ENCODE measurements at regions not wholly inside any gene's neighbourhood (a gene's known extent, or its start where the extent isn't known, plus 50 kb on each side); places are given as distances from the start of the nearest gene placed in this dataset.

- H3K27ac Mint-ChIP-seq = no peak overlapping the region
- no peak for ATAC-seq
- H3K27me3 Mint-ChIP-seq = peaks cover 1% of the 10 kb centered on the region
- ChIA-PET POLR2A (no interaction called here), CTCF (no interaction called here)
- H3K36me3 Mint-ChIP-seq (ENCODE audit: low read depth) = no peaks in the 10 kb centered on the region
- DNase-seq = no peak
- no peak overlapping the region for H3K4me3 Mint-ChIP-seq
- no peaks in the 10 kb centered on the region for H3K9me3 Mint-ChIP-seq
- intact Hi-C loops (cut with micrococcal nuclease) = no loop called here
- no peak for TF ChIP-seq CTCF (IDR thresholded peaks at IDR 0.05)
- H3K4me1 Mint-ChIP-seq (ENCODE audit: low read depth) = no peaks in the 10 kb centered on the region
These were observed 396.1 kb upstream of the PAPPA start for GRCh38 chr9:115757461-115757860.

- TF ChIP-seq CTCF (IDR thresholded peaks at IDR 0.05) = no peak
These were observed 395.1 kb upstream of the PAPPA start for GRCh38 chr9:115758441-115758840.

GRCh38 chr9:115759426-115759825 is 394.2 kb upstream of the PAPPA start:
- H3K27ac Mint-ChIP-seq = no peak overlapping the region
- H3K4me1 Mint-ChIP-seq (ENCODE audit: low read depth) = no peaks in the 10 kb centered on the region
- H3K9me3 Mint-ChIP-seq = no peaks in the 10 kb centered on the region
- TF ChIP-seq CTCF (IDR thresholded peaks at IDR 0.05) = no peak
- intact Hi-C loops (cut with micrococcal nuclease) = no loop called here
- ChIA-PET CTCF (no interaction called here), POLR2A (no interaction called here)
- H3K4me3 Mint-ChIP-seq = no peak overlapping the region
- ATAC-seq (no peak), DNase-seq (no peak)
- H3K27me3 Mint-ChIP-seq = no peaks in the 10 kb centered on the region
- H3K36me3 Mint-ChIP-seq (ENCODE audit: low read depth) = no peaks in the 10 kb centered on the region

More at GRCh38 chr9:115758441-115758840, 395.1 kb upstream of the PAPPA start:
- Mint-ChIP-seq H3K9me3 (no peaks in the 10 kb centered on the region), H3K4me3 (no peak overlapping the region), H3K36me3 (ENCODE audit: low read depth) (no peaks in the 10 kb centered on the region), H3K27me3 (no peaks in the 10 kb centered on the region), H3K4me1 (ENCODE audit: low read depth) (no peaks in the 10 kb centered on the region), H3K27ac (no peak overlapping the region)
- ATAC-seq = no peak
- intact Hi-C loops (cut with micrococcal nuclease) = no loop called here
- DNase-seq = no peak
- ChIA-PET CTCF (no interaction called here), POLR2A (no interaction called here)

GRCh38 chr9:115764645-115765044 is 388.9 kb upstream of the PAPPA start:
- Mint-ChIP-seq H3K36me3 (ENCODE audit: low read depth) (no peaks in the 10 kb centered on the region), H3K4me1 (ENCODE audit: low read depth) (no peaks in the 10 kb centered on the region), H3K27ac (no peak overlapping the region), H3K9me3 (no peaks in the 10 kb centered on the region), H3K27me3 (no peaks in the 10 kb centered on the region), H3K4me3 (no peak overlapping the region)
- intact Hi-C loops (cut with micrococcal nuclease) = no loop called here
- DNase-seq (no peak), ATAC-seq (no peak)
- TF ChIP-seq CTCF (IDR thresholded peaks at IDR 0.05) = no peak
- ChIA-PET CTCF (no interaction called here), POLR2A (no interaction called here)

- Mint-ChIP-seq H3K27ac (no peak overlapping the region), H3K27me3 (no peaks in the 10 kb centered on the region), H3K36me3 (ENCODE audit: low read depth) (no peaks in the 10 kb centered on the region), H3K9me3 (no peaks in the 10 kb centered on the region), H3K4me3 (no peak overlapping the region), H3K4me1 (ENCODE audit: low read depth) (no peaks in the 10 kb centered on the region)
- no peak for ATAC-seq
- POLR2A ChIA-PET = no interaction called here
- no peak for TF ChIP-seq CTCF (IDR thresholded peaks at IDR 0.05)
- CTCF ChIA-PET = no interaction called here
- DNase-seq = no peak
- intact Hi-C loops (cut with micrococcal nuclease) = no loop called here
These were observed 388.5 kb upstream of the PAPPA start for GRCh38 chr9:115765060-115765459.

Measured in activated CD8-positive, alpha-beta T cell treated with anti-CD3 and anti-CD28 coated beads for 36 hours (primary cell).